Loucy (cell line): ENCODE measurements at regions not wholly inside any gene's neighbourhood (a gene's known extent, or its start where the extent isn't known, plus 50 kb on each side); places are given as distances from the start of the nearest gene placed in this dataset.

Source experiments
- H2AFZ ChIP-seq: fragments of 200-600 bp; sonication (generic); 2 replicates; pipeline ENCODE4 v1.6.0; 2016; ENCODE audit warnings: antibody characterized with exemption, mild to moderate bottlenecking, low read length, moderate library complexity
- H3F3A ChIP-seq: fragments of 200-600 bp; 2 replicates; pipeline ENCODE4 v1.6.0; 2016; ENCODE audit warnings: antibody characterized with exemption, low read depth, mild to moderate bottlenecking
- H3K27me3 ChIP-seq: fragments of 200-600 bp; sonication (generic); 2 replicates; pipeline ENCODE4 v1.6.1; 2014; ENCODE audit warnings: low read length, mild to moderate bottlenecking; ENCODE audit not compliant: insufficient read depth, poor library complexity, severe bottlenecking
- H3K36me3 ChIP-seq: fragments of 200-600 bp; sonication (generic); 2 replicates; pipeline ENCODE4 v1.6.1; 2016; ENCODE audit warnings: low read length; ENCODE audit not compliant: insufficient read depth
- H3K4me1 ChIP-seq: fragments of 200-600 bp; sonication (generic); 2 replicates; pipeline ENCODE4 v1.5.1; 2014; ENCODE audit warnings: low read length, mild to moderate bottlenecking; ENCODE audit not compliant: insufficient read depth, poor library complexity, severe bottlenecking
- H3K4me2 ChIP-seq: fragments of 200-600 bp; sonication (generic); 2 replicates; pipeline ENCODE4 v1.6.0; 2014; ENCODE audit warnings: antibody characterized with exemption, low read length, low read depth, mild to moderate bottlenecking; ENCODE audit not compliant: poor library complexity, severe bottlenecking
- H3K4me3 ChIP-seq: fragments of 200-600 bp; sonication (generic); 2 replicates; pipeline ENCODE4 v1.5.1; 2014; ENCODE audit warnings: low read length, mild to moderate bottlenecking, mixed read lengths; ENCODE audit not compliant: poor library complexity, severe bottlenecking
- H3K79me2 ChIP-seq: fragments of 200-600 bp; sonication (generic); 2 replicates; pipeline ENCODE4 v1.6.1; 2014; ENCODE audit warnings: low read length; ENCODE audit not compliant: insufficient read depth
- H3K9ac ChIP-seq: fragments of 200-600 bp; sonication (generic); 2 replicates; pipeline ENCODE4 v1.6.0; 2014; ENCODE audit warnings: mild to moderate bottlenecking, low read depth, low read length, moderate library complexity; ENCODE audit not compliant: poor library complexity, severe bottlenecking
- H3K9me2 ChIP-seq: fragments of 200-600 bp; sonication (generic); replicated peaks from 2 replicates; pipeline ENCODE4 v1.6.1; 2016; ENCODE audit warnings: low read depth, low read length, mixed read lengths
- H3K9me3 ChIP-seq: fragments of 200-600 bp; sonication (generic); 2 replicates; pipeline ENCODE4 v1.6.1; 2014; ENCODE audit warnings: mild to moderate bottlenecking, antibody characterized with exemption, low read length, low read depth; ENCODE audit not compliant: insufficient read depth
- H4K20me1 ChIP-seq: fragments of 200-600 bp; sonication (generic); 2 replicates; pipeline ENCODE4 v1.6.0; 2014; ENCODE audit warnings: antibody characterized with exemption, low read length, mild to moderate bottlenecking; ENCODE audit not compliant: insufficient read depth, poor library complexity, severe bottlenecking
- CTCF ChIP-seq: fragments of 200-600 bp; sonication (generic); conservative IDR thresholded peaks from 2 replicates; pipeline ENCODE4 v1.5.1; 2014; ENCODE audit warnings: mild to moderate bottlenecking, antibody characterized with exemption, low read length
- EZH2phosphoT487 ChIP-seq: fragments of 200-600 bp; IDR thresholded peaks from 2 replicates; pipeline ENCODE4 v1.6.1; 2018; ENCODE audit warnings: antibody characterized with exemption, mild to moderate bottlenecking, moderate library complexity, borderline replicate concordance

- Histone ChIP-seq H2AFZ (no peak overlapping the region), H3F3A (no peaks in the 10 kb centered on the region), H3K9me2 (no peaks in the 10 kb centered on the region), H3K36me3 (no peaks in the 10 kb centered on the region), H4K20me1 (no peaks in the 10 kb centered on the region), H3K4me1 (peaks cover 4% of the 10 kb centered on the region), H3K4me2 (no peak overlapping the region), H3K27me3 (no peaks in the 10 kb centered on the region), H3K9ac (no peak overlapping the region), H3K9me3 (peaks cover 2% of the 10 kb centered on the region; the same call in 1 of the 2 replicates), H3K79me2 (no peaks in the 10 kb centered on the region), H3K4me3 (no peak overlapping the region)
- TF ChIP-seq EZH2phosphoT487 (no peak), CTCF (no peak)
Measured at GRCh38 chr12:116476227-116476822, 82.9 kb upstream of the MAP1LC3B2 start.

GRCh38 chr12:116478243-116478773 lies 80.9 kb upstream of the MAP1LC3B2 start:
- Histone ChIP-seq H3K9me2 (no peaks in the 10 kb centered on the region), H3K4me1 (peaks cover 4% of the 10 kb centered on the region), H3K36me3 (no peaks in the 10 kb centered on the region), H2AFZ (no peak overlapping the region), H3K4me2 (no peak overlapping the region), H3K4me3 (no peak overlapping the region), H3K9me3 (peaks cover 2% of the 10 kb centered on the region; the same call in 1 of the 2 replicates), H3K27me3 (no peaks in the 10 kb centered on the region), H3K79me2 (no peaks in the 10 kb centered on the region), H3F3A (no peaks in the 10 kb centered on the region), H3K9ac (no peak overlapping the region), H4K20me1 (no peaks in the 10 kb centered on the region)
- TF ChIP-seq CTCF (no peak), EZH2phosphoT487 (no peak)

GRCh38 chr12:116480210-116480810 lies 78.9 kb upstream of the MAP1LC3B2 start:
- Histone ChIP-seq H3K4me1 (peaks cover 4% of the 10 kb centered on the region), H3K79me2 (no peaks in the 10 kb centered on the region), H3K4me3 (no peak overlapping the region), H3K9me3 (peaks cover 2% of the 10 kb centered on the region; the same call in 1 of the 2 replicates), H3K9me2 (no peaks in the 10 kb centered on the region), H3K27me3 (no peaks in the 10 kb centered on the region), H2AFZ (no peak overlapping the region), H3K36me3 (no peaks in the 10 kb centered on the region), H3K4me2 (no peak overlapping the region), H3K9ac (peak overlapping the region; percentile 3), H4K20me1 (no peaks in the 10 kb centered on the region), H3F3A (no peaks in the 10 kb centered on the region)
- TF ChIP-seq EZH2phosphoT487: no peak
